DMS 273 (cell line): ENCODE measurements at regions not wholly inside any gene's neighbourhood (a gene's known extent, or its start where the extent isn't known, plus 50 kb on each side); places are given as distances from the start of the nearest gene placed in this dataset.
A peak's percentile ranks its signal among the peaks of the same experiment; 100 is the strongest.
"Not testable (repeated sequence)": the region's sequence is repeated elsewhere in the genome, so short reads cannot be mapped to it uniquely, and the experiment has no call there.

ENCODE experiments used
- DNase-seq: peaks from one replicate; lab custom pipeline; 2025; ENCODE audit not compliant: unreplicated experiment; lab: John Stamatoyannopoulos, UW

GRCh38 chr1:96519851-96520578 is 201.6 kb upstream of the PTBP2 start:
- DNase-seq, result no peak

- DNase-seq, result no peak
These were observed 201.0 kb upstream of the PTBP2 start for GRCh38 chr1:96520579-96520947.

DNA sequence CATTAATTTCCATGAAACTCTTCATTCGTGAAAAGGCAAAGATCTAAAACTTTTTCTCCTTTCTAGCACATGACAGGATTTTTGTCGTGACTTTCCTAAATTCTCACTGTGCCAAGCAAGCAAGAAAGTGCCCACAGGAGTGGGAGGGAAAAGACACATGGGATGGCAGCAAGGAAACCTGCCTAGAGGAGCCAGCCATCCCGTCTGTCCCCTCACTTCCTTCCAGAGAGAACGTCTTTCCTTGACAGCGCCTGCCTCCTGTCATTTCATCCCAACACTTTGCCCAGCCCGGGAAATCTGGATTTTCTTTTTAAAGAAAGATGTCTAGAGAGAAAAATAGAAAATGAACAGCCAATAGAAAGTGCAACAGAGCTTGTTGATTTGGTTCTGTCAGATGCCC is 200.6 kb upstream of the PTBP2 start:
- DNase-seq, result no peak

GRCh38 chr1:96521994-96522760 is 199.4 kb upstream of the PTBP2 start:
- DNase-seq, result no peak

- DNase-seq, result no peak
These were observed 198.7 kb upstream of the PTBP2 start for GRCh38 chr1:96522927-96523326.

GRCh38 chr1:96524100-96524499 is 197.5 kb upstream of the PTBP2 start:
- no peak for DNase-seq

- DNase-seq, result no peak
These were observed 195.7 kb upstream of the PTBP2 start for GRCh38 chr1:96525657-96526557.

- DNase-seq, result not testable (repeated sequence)
These were observed 192.9 kb upstream of the PTBP2 start for GRCh38 chr1:96528672-96529071.

DNA sequence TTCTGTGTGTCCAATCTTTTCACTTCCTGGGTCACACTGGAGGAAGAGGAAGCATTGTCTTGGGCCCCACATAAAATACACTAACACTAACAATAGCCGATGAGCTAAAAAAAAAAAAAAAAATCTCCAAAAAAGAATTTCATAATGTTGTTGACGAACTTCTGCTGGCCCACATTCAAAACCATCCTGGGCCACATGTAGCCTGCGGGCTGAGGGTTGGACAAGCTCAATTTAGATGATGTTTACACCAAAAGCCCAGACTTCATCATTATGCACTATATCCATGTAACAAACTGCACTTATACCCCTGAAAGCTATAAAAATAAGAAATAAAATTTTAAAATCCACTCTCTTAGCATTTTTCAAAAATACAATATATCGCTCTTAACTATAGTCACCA is 187.8 kb upstream of the PTBP2 start:
- no peak for DNase-seq

- no peak for DNase-seq
These were observed 185.0 kb upstream of the PTBP2 start for GRCh38 chr1:96536581-96536980.

DNA sequence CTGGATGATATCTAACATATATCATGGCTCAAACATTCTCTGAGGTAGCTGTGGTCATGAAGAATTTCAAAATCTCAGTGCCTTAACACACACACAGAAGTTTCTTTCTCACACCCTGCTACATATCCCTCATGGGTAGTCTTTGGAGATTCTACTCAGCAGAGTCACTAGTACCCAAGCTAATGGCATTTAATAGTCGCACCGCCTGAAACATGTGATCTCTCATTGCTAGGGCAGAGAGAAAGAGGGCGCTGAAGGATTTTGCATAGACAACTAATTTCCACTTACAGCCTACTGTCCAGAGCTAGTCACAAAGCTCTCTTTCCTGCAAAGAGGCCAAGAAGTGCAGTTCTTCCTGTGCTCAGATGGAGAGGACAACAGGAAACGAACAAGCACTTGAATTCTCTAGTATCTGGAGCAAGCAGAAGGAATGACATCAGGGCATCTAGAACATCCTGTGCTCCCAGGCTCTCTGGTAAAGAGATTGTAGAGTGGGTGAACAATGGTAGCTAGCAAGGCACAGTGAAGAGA is 183.4 kb upstream of the PTBP2 start:
- no peak for DNase-seq

GRCh38 chr1:96538883-96539282 is 182.7 kb upstream of the PTBP2 start:
- peak; percentile 42 for DNase-seq

- DNase-seq, result no peak
These were observed 180.1 kb upstream of the PTBP2 start for GRCh38 chr1:96541491-96541890.

- DNase-seq, result no peak
These were observed 177.3 kb upstream of the PTBP2 start for GRCh38 chr1:96544051-96544830.

DNA sequence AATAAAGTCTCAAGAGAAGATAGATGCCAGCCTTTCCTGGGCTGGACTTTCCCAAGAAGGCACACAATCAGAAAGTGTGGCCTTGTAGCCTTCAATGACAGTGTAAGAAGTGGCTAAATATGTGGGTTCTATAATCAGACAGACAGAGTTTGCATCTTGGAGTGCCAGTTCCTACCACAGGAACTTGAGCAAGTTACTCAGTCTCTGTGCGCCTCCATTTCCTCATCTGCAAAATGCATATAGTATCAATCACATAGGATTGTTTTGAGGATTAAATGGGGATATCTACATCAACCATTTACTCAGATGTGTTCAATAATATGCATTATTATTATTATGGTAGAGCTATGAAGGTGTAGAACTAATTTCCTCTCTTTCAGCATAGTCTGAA is 176.8 kb upstream of the PTBP2 start:
- DNase-seq, result no peak

- DNase-seq, result no peak
These were observed 175.5 kb upstream of the PTBP2 start for GRCh38 chr1:96545935-96546656.

DNA sequence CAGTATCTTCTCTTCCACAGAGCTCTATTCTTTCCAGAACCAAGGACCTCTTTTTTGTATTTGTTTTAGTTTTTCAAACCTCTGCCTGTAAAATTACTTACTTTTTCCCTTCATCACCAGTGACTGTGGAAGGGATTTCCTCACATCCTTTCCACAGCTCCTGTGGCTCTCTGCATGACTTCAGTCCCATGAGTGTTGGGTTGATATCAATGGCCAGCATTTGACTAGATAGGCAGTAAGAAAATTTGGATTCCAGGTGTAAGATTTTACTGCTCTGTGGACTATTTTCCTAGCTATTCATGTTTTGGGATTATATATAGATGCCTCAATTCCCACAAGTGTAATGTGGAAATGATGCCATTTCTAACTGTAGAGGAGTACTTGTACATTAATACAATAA is 171.5 kb upstream of the PTBP2 start:
- no peak for DNase-seq

- DNase-seq, result no peak
These were observed 169.1 kb upstream of the PTBP2 start for GRCh38 chr1:96552451-96552850.

DNA sequence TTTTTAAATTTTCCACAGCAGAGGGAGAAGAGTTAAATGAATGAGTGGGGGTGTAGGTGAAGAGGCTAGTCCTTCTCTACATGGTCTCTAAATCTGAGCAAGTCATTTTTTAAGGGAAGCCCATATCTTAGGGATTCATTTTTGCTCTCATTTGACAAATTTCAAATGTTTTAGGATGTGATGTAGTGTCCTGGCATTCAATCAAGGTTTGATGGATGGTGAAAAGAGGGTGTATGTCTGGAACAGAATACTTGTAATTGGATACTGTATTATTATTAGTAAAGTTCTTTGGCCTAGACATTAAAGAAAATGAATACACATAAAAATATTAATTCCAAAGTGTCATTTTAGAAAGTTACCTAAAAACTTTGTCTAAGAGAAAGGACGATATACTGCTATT is 167.8 kb upstream of the PTBP2 start:
- DNase-seq, result no peak

DNA sequence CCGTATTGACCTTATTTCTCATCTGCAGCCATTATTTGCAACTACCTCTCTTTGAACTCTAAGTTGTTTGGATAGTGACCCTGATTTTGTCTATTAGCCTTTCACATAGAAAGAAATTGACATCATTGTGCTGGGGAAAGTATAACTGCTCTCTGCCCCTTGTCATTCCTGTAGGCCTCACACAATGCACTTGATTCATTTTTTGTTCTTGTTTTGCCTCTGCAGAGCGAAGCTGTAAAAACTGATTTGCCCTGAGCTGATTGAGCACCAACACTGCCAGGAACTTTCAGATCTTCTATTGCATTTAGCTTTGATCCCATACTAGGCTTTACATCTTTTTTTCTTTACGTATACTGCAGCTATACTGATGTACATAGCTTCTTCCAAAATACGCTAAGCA is 167.2 kb upstream of the PTBP2 start:
- no peak for DNase-seq
